Naive B cell (primary cell): ENCODE measurements at regions not wholly inside any gene's neighbourhood (a gene's known extent, or its start where the extent isn't known, plus 50 kb on each side); places are given as distances from the start of the nearest gene placed in this dataset.
"Not testable (repeated sequence)": the region's sequence is repeated elsewhere in the genome, so short reads cannot be mapped to it uniquely, and the experiment has no call there.

ENCODE experiments used
- ATAC-seq, 2 donors: fragments of 150-1000 bp; cut with Tn5 transposase; 2 replicates each; pipeline ENCODE4 v1.10.0; 2021; ENCODE audit warnings: low read depth in 2 of 2, mild to moderate bottlenecking in 2 of 2, moderate library complexity in 2 of 2
- DNase-seq: peaks from one replicate; pipeline ENCODE4 v3.0.0; 2022
- H3K27ac Mint-ChIP-seq, 6 donors: one replicate each; pipeline ENCODE4 v1.8.0; 2020 to 2022; ENCODE audit warnings: mild to moderate bottlenecking in 6 of 6, mixed read lengths in 6 of 6, moderate library complexity in 5 of 6, inconsistent platforms in 2 of 6
- H3K27me3 Mint-ChIP-seq, 3 donors: one replicate each; pipeline ENCODE4 v1.8.0; 2021 to 2022; ENCODE audit warnings: mixed read lengths in 3 of 3, mild to moderate bottlenecking in 1 of 3
- H3K36me3 Mint-ChIP-seq, 2 donors: one replicate each; pipeline ENCODE4 v1.8.0; 2020 to 2022; ENCODE audit warnings: mixed read lengths in 2 of 2, inconsistent platforms in 1 of 2, mild to moderate bottlenecking in 1 of 2
- H3K4me1 Mint-ChIP-seq, 3 donors: one replicate each; pipeline ENCODE4 v1.8.0; 2020 to 2022; ENCODE audit warnings: mixed read lengths in 3 of 3, inconsistent platforms in 1 of 3, mild to moderate bottlenecking in 1 of 3, moderate library complexity in 1 of 3
- H3K4me3 Mint-ChIP-seq, 8 donors: one replicate each; pipeline ENCODE4 v1.8.0; 2020 to 2022; ENCODE audit warnings: mild to moderate bottlenecking in 8 of 8, mixed read lengths in 8 of 8, moderate library complexity in 8 of 8, inconsistent platforms in 2 of 8
- H3K9me3 Mint-ChIP-seq, 7 donors: one replicate each; pipeline ENCODE4 v1.8.0; 2020 to 2022; ENCODE audit warnings: mixed read lengths in 7 of 7, mild to moderate bottlenecking in 5 of 7, inconsistent platforms in 2 of 7, moderate library complexity in 1 of 7

DNA sequence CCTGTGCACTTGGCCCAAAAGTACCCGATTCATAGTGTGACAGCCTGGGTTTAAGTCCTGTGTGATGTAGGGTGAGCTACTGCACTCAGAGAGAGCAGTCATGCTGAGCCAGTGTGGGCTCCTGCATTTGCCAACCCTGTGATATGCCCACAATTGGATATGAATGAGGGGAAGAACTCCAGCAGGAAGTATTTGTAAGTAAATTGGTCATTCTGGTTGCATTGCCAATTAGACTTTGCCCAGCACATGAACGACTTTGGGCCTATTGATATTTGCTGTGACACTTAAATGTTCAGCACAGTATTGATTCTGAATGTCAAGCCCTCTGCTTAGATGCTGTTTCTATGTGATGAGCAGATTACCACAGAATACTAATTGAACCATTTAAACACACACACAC is 570.9 kb downstream of the PIK3C3 start:
- peaks cover 0 to 6% (median 0%) of the 10 kb centered on the region in 7 donors for H3K9me3 Mint-ChIP-seq
- H3K27me3 Mint-ChIP-seq: no peaks in the 10 kb centered on the region
- H3K27ac Mint-ChIP-seq: no peak overlapping the region
- H3K4me3 Mint-ChIP-seq: no peak overlapping the region
- DNase-seq: no peak
- no peak for ATAC-seq
- no peaks in the 10 kb centered on the region for H3K36me3 Mint-ChIP-seq
- H3K4me1 Mint-ChIP-seq: no peaks in the 10 kb centered on the region

DNA sequence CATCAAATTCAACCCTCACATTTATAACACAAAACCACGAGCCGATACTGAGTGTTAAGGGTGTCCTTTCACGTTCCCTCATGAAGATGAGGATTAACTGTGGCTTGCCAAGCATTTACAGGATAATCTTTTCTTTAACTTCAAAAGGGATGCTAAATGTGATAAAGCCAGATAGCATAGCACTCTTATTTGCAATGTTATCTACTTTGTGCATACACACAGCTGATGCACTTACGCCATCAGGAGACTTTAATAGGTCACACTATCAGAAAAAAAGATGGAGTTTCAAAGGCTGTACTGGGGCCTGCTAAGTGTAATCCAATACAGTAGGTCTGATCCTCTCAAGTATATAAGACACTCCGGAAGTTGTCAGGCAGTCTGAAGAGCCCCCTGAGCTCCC is 572.7 kb downstream of the PIK3C3 start:
- Mint-ChIP-seq H3K27me3 (no peaks in the 10 kb centered on the region), H3K4me1 (no peaks in the 10 kb centered on the region), H3K27ac (no peak overlapping the region), H3K9me3 (peaks cover 0 to 4% (median 0%) of the 10 kb centered on the region in 7 donors), H3K4me3 (no peak overlapping the region), H3K36me3 (no peaks in the 10 kb centered on the region)
- DNase-seq (no peak), ATAC-seq (no peak)

DNA sequence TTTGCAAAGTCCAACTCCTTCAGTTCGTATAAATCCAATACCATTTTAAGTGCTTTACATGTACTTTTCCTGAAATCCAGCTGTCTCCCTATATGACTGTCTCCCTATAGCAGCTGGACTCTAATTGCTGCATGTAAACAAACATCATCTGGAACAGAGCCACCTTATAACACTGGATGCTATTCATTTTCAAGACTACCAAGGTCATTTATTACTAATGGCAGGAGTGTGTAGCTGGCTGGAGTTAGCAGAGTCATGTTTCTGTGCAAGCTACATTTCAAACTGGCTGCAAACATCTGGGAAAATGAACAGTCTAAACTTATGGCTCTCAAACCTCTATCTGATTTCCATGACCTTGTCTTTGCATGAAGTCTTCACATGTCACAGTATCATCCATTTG is 575.2 kb downstream of the PIK3C3 start:
- H3K27me3 Mint-ChIP-seq: no peaks in the 10 kb centered on the region
- H3K4me3 Mint-ChIP-seq: no peak overlapping the region
- H3K36me3 Mint-ChIP-seq: no peaks in the 10 kb centered on the region
- no peaks in the 10 kb centered on the region for H3K4me1 Mint-ChIP-seq
- no peak overlapping the region for H3K27ac Mint-ChIP-seq
- ATAC-seq: no peak
- DNase-seq: no peak
- peaks cover 0 to 7% (median 0%) of the 10 kb centered on the region in 7 donors for H3K9me3 Mint-ChIP-seq

DNA sequence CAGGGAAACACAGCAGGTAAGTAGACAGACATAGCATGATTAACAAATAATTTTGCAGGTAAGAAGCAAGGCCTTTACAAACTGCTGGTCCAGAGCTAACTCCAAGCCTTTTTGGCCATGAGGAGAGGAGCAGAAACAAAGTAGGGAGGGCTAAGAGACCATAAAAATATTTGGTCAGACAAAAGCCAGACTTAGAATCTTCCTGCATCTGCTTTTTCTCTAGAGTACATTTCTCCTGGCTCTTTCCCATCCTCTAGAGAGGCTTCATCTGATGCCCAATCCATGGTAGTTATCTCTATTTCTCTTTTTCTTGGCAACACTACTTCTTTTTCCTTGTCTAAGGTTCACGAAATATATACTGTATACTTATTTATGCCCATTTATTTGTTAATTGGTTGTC is 577.1 kb downstream of the PIK3C3 start:
- no peaks in the 10 kb centered on the region for H3K4me1 Mint-ChIP-seq
- ATAC-seq: no peak

DNA sequence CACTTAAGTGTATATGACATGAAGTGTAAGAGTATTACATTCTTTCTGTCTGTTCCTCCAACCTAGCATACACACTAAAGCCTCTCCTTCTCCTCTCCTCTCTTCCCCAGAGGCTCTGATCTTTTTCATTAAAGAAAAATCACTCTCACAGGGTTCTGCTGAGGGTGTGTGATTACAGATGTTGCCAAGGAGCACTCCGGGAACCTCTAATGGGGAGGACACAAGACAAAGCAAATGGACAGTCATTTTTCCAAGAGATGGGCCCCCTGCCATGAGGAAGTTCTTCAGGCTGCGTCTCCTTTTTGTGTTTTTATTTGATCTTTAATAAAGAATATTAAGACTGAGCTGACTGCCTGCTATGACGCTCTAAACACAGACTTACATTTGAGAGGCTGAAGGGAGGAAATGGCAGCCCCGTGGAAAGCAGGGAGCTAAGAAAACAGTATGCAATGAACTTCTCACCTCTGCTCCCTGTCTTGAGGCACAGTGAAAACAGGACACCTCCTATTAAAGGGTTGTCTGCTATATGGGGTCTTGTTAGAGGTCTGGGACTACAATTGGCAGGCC is 578.1 kb downstream of the PIK3C3 start:
- ATAC-seq: no peak
- no peak for DNase-seq
- no peaks in the 10 kb centered on the region for H3K27me3 Mint-ChIP-seq
- no peak overlapping the region for H3K4me3 Mint-ChIP-seq
- H3K4me1 Mint-ChIP-seq: no peaks in the 10 kb centered on the region
- no peak overlapping the region for H3K27ac Mint-ChIP-seq
- no peaks in the 10 kb centered on the region for H3K36me3 Mint-ChIP-seq
- peaks cover 0 to 7% (median 0%) of the 10 kb centered on the region in 7 donors for H3K9me3 Mint-ChIP-seq

More for the DNA sequence above, 577.1 kb downstream of the PIK3C3 start:
- H3K27me3 Mint-ChIP-seq: no peaks in the 10 kb centered on the region
- no peak overlapping the region for H3K27ac Mint-ChIP-seq
- no peaks in the 10 kb centered on the region for H3K36me3 Mint-ChIP-seq
- no peak for DNase-seq
- H3K9me3 Mint-ChIP-seq: peaks cover 0 to 7% (median 0%) of the 10 kb centered on the region in 7 donors
- H3K4me3 Mint-ChIP-seq: no peak overlapping the region

DNA sequence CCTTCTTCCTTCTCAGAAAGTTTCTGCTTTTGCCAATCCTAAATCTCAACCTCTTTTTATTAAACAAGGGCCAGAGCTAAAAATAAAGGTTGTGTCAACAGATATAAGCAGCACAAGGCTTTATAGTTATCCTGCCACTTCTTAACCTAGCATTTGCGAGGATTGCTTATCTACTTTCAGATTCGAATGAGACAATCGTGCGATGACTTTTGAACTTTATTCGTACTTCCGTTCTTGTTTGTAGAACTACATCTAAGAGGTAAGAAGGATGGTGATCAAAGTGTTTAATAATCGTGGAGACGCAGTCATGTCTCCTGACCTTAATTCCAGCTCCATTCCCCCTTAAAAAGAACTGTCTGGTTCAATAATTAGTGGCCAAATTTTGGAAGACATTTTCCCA is 578.6 kb downstream of the PIK3C3 start:
- no peak overlapping the region for H3K27ac Mint-ChIP-seq
- H3K4me1 Mint-ChIP-seq: no peaks in the 10 kb centered on the region
- H3K9me3 Mint-ChIP-seq: peaks cover 0 to 7% (median 0%) of the 10 kb centered on the region in 7 donors
- no peaks in the 10 kb centered on the region for H3K27me3 Mint-ChIP-seq
- no peak overlapping the region for H3K4me3 Mint-ChIP-seq
- H3K36me3 Mint-ChIP-seq: no peaks in the 10 kb centered on the region
- ATAC-seq: no peak
- DNase-seq: no peak

DNA sequence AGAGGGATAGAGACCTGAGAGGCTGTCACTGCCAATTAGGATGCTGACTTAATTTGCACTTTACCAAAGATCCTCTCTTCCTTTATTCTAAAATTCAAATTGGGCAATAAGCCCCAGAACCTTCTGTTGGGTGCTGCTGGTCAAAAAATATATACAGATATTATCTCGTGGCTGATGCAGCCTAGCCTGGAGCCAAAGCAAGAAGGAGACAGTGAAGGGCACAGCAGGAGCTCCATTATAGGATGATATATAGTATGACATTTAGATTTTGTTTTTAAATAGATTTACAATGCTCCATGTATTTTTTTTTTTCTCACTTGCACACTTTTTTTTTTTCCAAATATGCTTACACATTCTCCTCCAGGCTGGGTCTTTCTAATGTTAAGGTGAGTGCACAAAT is 579.3 kb downstream of the PIK3C3 start:
- Mint-ChIP-seq H3K27me3 (no peaks in the 10 kb centered on the region), H3K27ac (no peak overlapping the region), H3K36me3 (no peaks in the 10 kb centered on the region), H3K4me3 (no peak overlapping the region), H3K4me1 (no peaks in the 10 kb centered on the region), H3K9me3 (peaks cover 0 to 5% (median 0%) of the 10 kb centered on the region in 7 donors)
- ATAC-seq (no peak), DNase-seq (no peak)

DNA sequence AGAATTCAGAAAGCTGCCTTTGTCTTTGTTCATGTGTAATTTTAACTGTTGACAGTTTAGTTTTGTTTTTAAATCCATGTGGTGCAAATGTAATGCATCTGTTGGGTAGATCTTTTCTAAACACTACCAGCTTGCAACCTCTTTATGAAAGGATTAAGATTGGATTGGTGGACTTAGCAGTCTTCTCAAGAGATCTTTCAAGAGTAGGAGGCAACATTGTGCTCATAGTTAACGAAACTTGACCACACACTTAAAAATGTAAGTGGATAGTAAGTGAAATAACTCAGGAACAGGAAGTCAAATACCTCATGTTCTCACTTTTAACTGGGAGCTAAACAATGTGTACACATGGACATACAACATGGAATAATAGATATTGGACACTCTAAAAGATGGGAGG is 579.0 kb downstream of the RIT2 start:
- DNase-seq (no peak), ATAC-seq (no peak)
- Mint-ChIP-seq H3K36me3 (no peaks in the 10 kb centered on the region), H3K27ac (no peak overlapping the region), H3K4me1 (no peaks in the 10 kb centered on the region), H3K9me3 (peaks cover 0 to 3% (median 0%) of the 10 kb centered on the region in 7 donors), H3K27me3 (no peaks in the 10 kb centered on the region), H3K4me3 (no peak overlapping the region)

DNA sequence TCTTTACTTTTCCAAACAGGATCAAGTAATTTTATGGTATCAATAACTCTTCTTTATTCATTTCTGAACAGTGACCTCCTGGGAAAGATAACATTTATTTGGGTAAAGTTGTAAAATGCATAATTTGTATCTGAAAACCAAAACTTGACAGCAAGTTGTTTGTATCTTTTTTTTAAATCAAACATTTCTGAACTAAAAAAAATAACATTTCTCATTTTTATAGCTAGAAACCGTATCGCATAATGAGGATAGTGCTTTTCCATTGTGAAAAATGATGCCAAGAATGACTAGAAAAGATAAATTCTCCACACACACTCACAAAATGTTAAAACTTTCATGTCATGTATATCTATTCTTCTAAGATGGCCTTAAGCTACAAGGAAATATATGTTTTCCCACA is 578.2 kb downstream of the RIT2 start:
- Mint-ChIP-seq H3K27me3 (no peaks in the 10 kb centered on the region), H3K4me3 (no peak overlapping the region), H3K27ac (no peak overlapping the region), H3K4me1 (no peaks in the 10 kb centered on the region), H3K9me3 (peaks cover 0 to 3% (median 0%) of the 10 kb centered on the region in 7 donors), H3K36me3 (no peaks in the 10 kb centered on the region)
- DNase-seq (no peak), ATAC-seq (no peak)

DNA sequence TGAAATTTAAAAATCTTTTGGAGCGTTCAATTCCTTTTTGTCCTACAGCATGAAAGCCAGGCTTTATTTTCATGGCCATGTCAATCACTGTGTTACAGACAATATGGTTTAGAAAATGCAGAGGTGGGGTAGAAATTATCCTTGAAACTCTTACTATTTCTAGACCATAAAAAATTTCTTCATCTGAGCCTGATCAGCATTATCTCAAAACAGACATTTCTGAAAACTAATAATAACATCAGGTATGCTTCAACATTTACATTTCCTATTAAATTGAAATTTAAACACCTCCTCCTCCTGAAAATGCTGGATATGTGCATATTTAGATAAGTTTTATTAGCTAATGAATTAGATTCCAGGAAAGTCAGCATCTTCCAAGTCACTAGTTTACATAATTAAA is 570.6 kb downstream of the RIT2 start:
- Mint-ChIP-seq H3K36me3 (no peaks in the 10 kb centered on the region), H3K27me3 (no peaks in the 10 kb centered on the region), H3K4me1 (no peaks in the 10 kb centered on the region), H3K9me3 (peaks cover 0 to 2% (median 0%) of the 10 kb centered on the region in 7 donors), H3K4me3 (no peak overlapping the region), H3K27ac (no peak overlapping the region)
- ATAC-seq: no peak
- DNase-seq: no peak

DNA sequence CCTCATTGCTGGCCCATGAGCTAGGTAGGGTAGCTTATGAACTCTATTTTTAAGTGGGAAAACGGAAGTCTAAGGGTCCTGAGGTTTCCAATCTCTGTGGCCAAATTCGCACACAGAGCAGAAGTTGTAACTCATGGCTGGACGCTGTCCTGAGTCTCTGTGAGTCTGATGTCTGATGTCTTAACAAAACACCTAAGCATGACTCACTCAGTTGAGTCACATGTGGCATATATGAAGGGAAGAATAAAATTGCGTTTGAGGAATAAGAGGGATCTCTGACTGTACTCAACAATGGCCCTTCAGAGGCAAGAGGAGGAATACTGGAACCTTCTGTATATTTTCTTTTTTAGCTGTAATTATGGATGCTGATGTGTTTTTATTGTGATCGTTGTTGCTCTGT is 569.7 kb downstream of the RIT2 start:
- DNase-seq: no peak
- Mint-ChIP-seq H3K27ac (no peak overlapping the region), H3K4me3 (no peak overlapping the region), H3K36me3 (no peaks in the 10 kb centered on the region), H3K4me1 (no peaks in the 10 kb centered on the region), H3K9me3 (peaks cover 0 to 2% (median 0%) of the 10 kb centered on the region in 7 donors), H3K27me3 (no peaks in the 10 kb centered on the region)
- no peak for ATAC-seq

DNA sequence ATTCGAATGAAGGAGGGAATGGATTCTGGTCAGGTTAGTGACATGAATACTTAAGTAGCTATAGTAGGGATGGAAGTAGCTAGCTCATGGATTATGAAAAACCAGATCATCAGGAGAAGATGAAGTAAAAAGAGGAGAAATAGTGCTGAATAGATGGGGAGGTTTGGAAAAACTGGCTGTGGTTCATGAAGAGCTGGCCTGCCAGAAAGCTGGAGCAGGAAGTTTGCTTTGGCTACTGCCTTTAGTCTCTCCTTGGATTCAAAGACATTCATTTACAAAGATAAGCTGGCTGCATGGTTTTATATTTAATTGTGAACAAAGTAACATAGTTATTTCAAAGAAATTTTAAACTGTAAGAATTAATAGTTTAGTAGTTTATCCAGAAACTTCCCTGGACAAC is 567.0 kb downstream of the RIT2 start:
- Mint-ChIP-seq H3K27me3 (no peaks in the 10 kb centered on the region), H3K4me1 (no peaks in the 10 kb centered on the region), H3K27ac (no peak overlapping the region), H3K9me3 (peaks cover 0 to 5% (median 2%) of the 10 kb centered on the region in 7 donors), H3K4me3 (no peak overlapping the region), H3K36me3 (no peaks in the 10 kb centered on the region)
- DNase-seq (no peak), ATAC-seq (no peak)

DNA sequence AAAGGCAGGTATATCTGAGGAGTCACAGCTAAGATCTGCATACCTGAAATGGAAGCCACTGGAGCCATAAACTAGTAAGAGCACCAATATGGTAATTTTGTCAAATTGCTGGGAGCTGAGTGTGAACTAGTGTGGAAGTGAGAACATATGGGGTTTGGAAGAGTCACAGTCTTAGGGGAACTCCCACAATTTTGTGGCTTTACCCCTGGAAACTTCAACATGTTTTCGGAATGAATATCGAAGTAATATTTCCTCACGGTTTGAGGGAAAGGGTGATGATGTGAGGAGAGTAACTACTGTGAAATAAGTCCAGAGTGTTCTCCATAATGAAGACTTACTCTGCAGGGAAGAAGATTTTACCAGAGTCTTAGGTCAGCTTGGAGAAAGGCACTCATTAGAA is 565.9 kb downstream of the RIT2 start:
- Mint-ChIP-seq H3K27me3 (no peaks in the 10 kb centered on the region), H3K27ac (no peak overlapping the region), H3K4me1 (no peaks in the 10 kb centered on the region), H3K36me3 (no peaks in the 10 kb centered on the region), H3K4me3 (no peak overlapping the region), H3K9me3 (peaks cover 0 to 12% (median 2%) of the 10 kb centered on the region in 7 donors)
- no peak for ATAC-seq
- DNase-seq: no peak

DNA sequence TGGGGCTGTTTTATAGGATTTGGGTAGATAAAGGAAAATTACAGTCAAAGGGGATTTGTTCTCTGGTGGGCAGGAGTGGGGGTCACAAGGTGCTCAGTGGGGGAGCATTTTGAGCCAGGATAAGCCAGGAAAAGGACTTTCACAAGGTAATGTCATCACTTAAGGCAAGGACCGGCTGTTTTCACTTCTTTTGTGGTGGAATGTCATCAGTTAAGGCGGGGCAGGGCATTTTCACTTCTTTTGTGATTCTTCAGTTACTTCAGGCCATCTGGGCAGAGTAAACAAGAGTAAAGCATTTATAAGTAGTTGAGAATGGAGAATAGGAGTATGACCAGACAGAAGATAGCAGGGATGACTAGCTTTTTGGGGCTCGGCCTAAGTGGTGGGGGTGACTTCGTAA is 562.9 kb downstream of the RIT2 start:
- H3K36me3 Mint-ChIP-seq, DNase-seq, H3K27ac Mint-ChIP-seq, ATAC-seq, H3K27me3 Mint-ChIP-seq, H3K4me3 Mint-ChIP-seq, H3K4me1 Mint-ChIP-seq: not testable (repeated sequence)
- H3K9me3 Mint-ChIP-seq: peaks cover 0 to 17% (median 2%) of the 10 kb centered on the region in 7 donors
